Calu3 (cell line): ENCODE measurements at regions not wholly inside any gene's neighbourhood (a gene's known extent, or its start where the extent isn't known, plus 50 kb on each side); places are given as distances from the start of the nearest gene placed in this dataset.

ENCODE experiments used
- BruUV-seq: library from RNA; stranded (reverse); fragments of 400-500 nt; replicated peaks from 2 replicates; lab custom pipeline; 2021; lab: Mats Ljungman, UMichigan
- CTCF ChIA-PET: fragments of 300-600 bp; sonication (Branson Sonifier 250); formaldehyde crosslinking; loops from one replicate; lab custom pipeline; 2022; ENCODE audit warnings: antibody characterized with exemption; lab: Charles Lee
- DNase-seq: peaks from one replicate; pipeline ENCODE4 v3.0.0; 2022
- H3K27ac Mint-ChIP-seq: one replicate; pipeline ENCODE4 v1.8.0; 2022; ENCODE audit warnings: mixed read lengths; ENCODE audit not compliant: unreplicated experiment
- H3K27me3 Mint-ChIP-seq: one replicate; pipeline ENCODE4 v1.8.0; 2022; ENCODE audit warnings: mixed read lengths; ENCODE audit not compliant: unreplicated experiment
- H3K36me3 Mint-ChIP-seq: one replicate; pipeline ENCODE4 v1.8.0; 2022; ENCODE audit warnings: mild to moderate bottlenecking, moderate library complexity, mixed read lengths; ENCODE audit not compliant: insufficient read depth, unreplicated experiment
- H3K4me1 Mint-ChIP-seq: one replicate; pipeline ENCODE4 v1.8.0; 2022; ENCODE audit warnings: mild to moderate bottlenecking, low read depth, mixed read lengths; ENCODE audit not compliant: unreplicated experiment
- H3K4me3 Mint-ChIP-seq: one replicate; pipeline ENCODE4 v1.8.0; 2022; ENCODE audit warnings: mild to moderate bottlenecking, low read depth, moderate library complexity, mixed read lengths; ENCODE audit not compliant: unreplicated experiment
- H3K9me3 Mint-ChIP-seq: one replicate; pipeline ENCODE4 v1.8.0; 2022; ENCODE audit warnings: low read depth, mixed read lengths; ENCODE audit not compliant: unreplicated experiment
- intact Hi-C: fragments of 100-400 bp; cut with micrococcal nuclease; formaldehyde crosslinking; loops from one replicate; pipeline ENCODE4 v1.10.0; 2022; ENCODE audit not compliant: unreplicated experiment
- TF ChIP-seq, protein P1 (sequence below): fragments of 200-600 bp; IDR thresholded peaks from one replicate; pipeline ENCODE4 v1.8.0; 2022; ENCODE audit warnings: antibody characterized with exemption; ENCODE audit not compliant: unreplicated experiment

- DNase-seq = no peak
- H3K27ac Mint-ChIP-seq = no peak overlapping the region
- H3K4me3 Mint-ChIP-seq = no peak overlapping the region
- TF ChIP-seq, protein P1, sequence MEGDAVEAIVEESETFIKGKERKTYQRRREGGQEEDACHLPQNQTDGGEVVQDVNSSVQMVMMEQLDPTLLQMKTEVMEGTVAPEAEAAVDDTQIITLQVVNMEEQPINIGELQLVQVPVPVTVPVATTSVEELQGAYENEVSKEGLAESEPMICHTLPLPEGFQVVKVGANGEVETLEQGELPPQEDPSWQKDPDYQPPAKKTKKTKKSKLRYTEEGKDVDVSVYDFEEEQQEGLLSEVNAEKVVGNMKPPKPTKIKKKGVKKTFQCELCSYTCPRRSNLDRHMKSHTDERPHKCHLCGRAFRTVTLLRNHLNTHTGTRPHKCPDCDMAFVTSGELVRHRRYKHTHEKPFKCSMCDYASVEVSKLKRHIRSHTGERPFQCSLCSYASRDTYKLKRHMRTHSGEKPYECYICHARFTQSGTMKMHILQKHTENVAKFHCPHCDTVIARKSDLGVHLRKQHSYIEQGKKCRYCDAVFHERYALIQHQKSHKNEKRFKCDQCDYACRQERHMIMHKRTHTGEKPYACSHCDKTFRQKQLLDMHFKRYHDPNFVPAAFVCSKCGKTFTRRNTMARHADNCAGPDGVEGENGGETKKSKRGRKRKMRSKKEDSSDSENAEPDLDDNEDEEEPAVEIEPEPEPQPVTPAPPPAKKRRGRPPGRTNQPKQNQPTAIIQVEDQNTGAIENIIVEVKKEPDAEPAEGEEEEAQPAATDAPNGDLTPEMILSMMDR = no peak
- CTCF ChIA-PET = no interaction called here
- H3K4me1 Mint-ChIP-seq = no peaks in the 10 kb centered on the region
- H3K27me3 Mint-ChIP-seq = peaks cover 15% of the 10 kb centered on the region
- H3K9me3 Mint-ChIP-seq = peaks cover 2% of the 10 kb centered on the region
- intact Hi-C loops = no loop called here
- no TSS peak for BruUV-seq
- H3K36me3 Mint-ChIP-seq = no peaks in the 10 kb centered on the region
These were observed 291.3 kb downstream of the OMA1 start for GRCh38 chr1:58255192-58255591.

DNA sequence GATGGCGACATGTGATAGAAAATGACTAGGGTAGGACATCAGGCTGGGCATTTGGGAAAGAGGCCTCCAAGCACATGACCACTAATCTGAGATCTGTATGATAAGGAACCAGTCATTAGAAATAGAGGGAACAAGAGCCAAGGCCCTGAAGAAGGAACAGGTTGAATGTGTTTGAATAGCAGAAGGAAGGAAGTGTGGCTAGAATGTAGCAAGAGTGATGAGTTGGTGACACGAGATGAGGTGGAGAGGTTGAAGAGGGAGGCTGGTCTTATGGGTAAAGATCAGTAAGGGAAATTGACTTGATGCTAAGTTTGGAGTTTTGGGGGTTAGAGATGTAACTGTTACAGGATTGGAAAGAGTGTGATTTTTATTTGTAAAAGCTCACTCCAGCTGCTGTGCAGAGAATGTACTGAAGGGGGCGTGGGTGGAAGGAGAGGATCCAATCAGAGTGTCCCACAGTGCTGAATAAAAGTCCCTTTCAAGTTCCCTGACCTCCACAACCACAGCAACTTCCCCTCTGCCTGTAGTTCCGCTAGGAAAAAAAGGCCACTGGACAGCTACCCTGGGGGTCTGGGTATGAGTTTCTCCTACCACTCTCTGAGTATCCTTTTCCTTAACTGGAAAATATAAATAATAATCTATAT lies 295.0 kb downstream of the OMA1 start:
- Mint-ChIP-seq H3K9me3 (peaks cover 2% of the 10 kb centered on the region), H3K36me3 (no peaks in the 10 kb centered on the region), H3K27me3 (peaks cover 48% of the 10 kb centered on the region), H3K4me3 (no peak overlapping the region), H3K27ac (no peak overlapping the region), H3K4me1 (no peaks in the 10 kb centered on the region)
- CTCF ChIA-PET = no interaction called here
- BruUV-seq = no TSS peak
- TF ChIP-seq, protein P1 = no peak
- intact Hi-C loops = no loop called here
- peak; percentile 5 for DNase-seq

- CTCF ChIA-PET = no interaction called here
- Mint-ChIP-seq H3K36me3 (no peaks in the 10 kb centered on the region), H3K9me3 (peaks cover 2% of the 10 kb centered on the region), H3K4me3 (no peak overlapping the region), H3K4me1 (no peaks in the 10 kb centered on the region), H3K27me3 (peaks cover 58% of the 10 kb centered on the region), H3K27ac (no peak overlapping the region)
- intact Hi-C loops = no loop called here
- no TSS peak for BruUV-seq
- no peak for DNase-seq
- TF ChIP-seq, protein P1 = no peak
These were observed 296.0 kb downstream of the OMA1 start for GRCh38 chr1:58250587-58250948.

- H3K9me3 Mint-ChIP-seq = no peaks in the 10 kb centered on the region
- no peak overlapping the region for H3K27ac Mint-ChIP-seq
- no peak for DNase-seq
- no peaks in the 10 kb centered on the region for H3K4me1 Mint-ChIP-seq
- no TSS peak for BruUV-seq
- intact Hi-C loops = no loop called here
- TF ChIP-seq, protein P1 = no peak
- H3K36me3 Mint-ChIP-seq = no peaks in the 10 kb centered on the region
- CTCF ChIA-PET = no interaction called here
- H3K27me3 Mint-ChIP-seq = peaks cover 59% of the 10 kb centered on the region
- H3K4me3 Mint-ChIP-seq = no peak overlapping the region
These were observed 296.6 kb downstream of the OMA1 start for GRCh38 chr1:58249737-58250586.
